ENCODE measurements at regions not wholly inside any gene's neighbourhood (a gene's known extent, or its start where the extent isn't known, plus 50 kb on each side); places are given as distances from the start of the nearest gene placed in this dataset.

- Histone ChIP-seq H4K20me1 (ENCODE audit: insufficient read depth, low read length) (no peaks in the 10 kb centered on the region), H3K4me3 (ENCODE audit: insufficient read depth, low read depth, low read length) (no peak overlapping the region), H3K27ac (ENCODE audit: insufficient read depth, low read length) (no peak overlapping the region), H3K4ac (ENCODE audit: low read depth, low read length) (no peak overlapping the region; the same call in 1 of the 2 replicates), H3K4me2 (ENCODE audit: low read depth, low read length) (no peak overlapping the region), H4K5ac (ENCODE audit: low read depth, low read length) (no peak overlapping the region), H2BK15ac (ENCODE audit: low read depth, low read length) (no peak overlapping the region), H2AFZ (replicated peaks; ENCODE audit: low read length, poor library complexity) (no peak overlapping the region), H2AK5ac (ENCODE audit: low read depth, low read length) (no peak overlapping the region), H2BK5ac (ENCODE audit: low read depth, low read length, poor library complexity, severe bottlenecking) (no peak overlapping the region), H2BK120ac (ENCODE audit: low read depth, low read length) (peak overlapping the region; percentile 40; the same call in 1 of the 2 replicates), H3K27me3 (ENCODE audit: control insufficient read depth, insufficient read depth, low read length) (no peaks in the 10 kb centered on the region), H3K14ac (replicated peaks; ENCODE audit: low read depth, low read length) (peak overlapping the region; percentile 35; the same call in 1 of the 2 replicates), H4K8ac (ENCODE audit: low read depth in 2 of 2, low read length in 2 of 2) (no peak overlapping the region), H3K18ac (ENCODE audit: low read depth, low read length) (no peak overlapping the region), H3K36me3 (ENCODE audit: control insufficient read depth, insufficient read depth, low read length) (no peaks in the 10 kb centered on the region), H2BK20ac (ENCODE audit: low read depth, low read length) (0 out of 2 replicates have a peak overlapping the region, but pooled peaks have one; percentile 23), H3K9ac (ENCODE audit: low read depth, low read length) (no peak overlapping the region), H3K56ac (ENCODE audit: extremely low read depth, insufficient read depth, low read length) (no peak overlapping the region), H3K4me1 (ENCODE audit: control insufficient read depth, insufficient read depth, low read length) (no peaks in the 10 kb centered on the region), H3K79me1 (ENCODE audit: low read depth in 1 of 2, low read length in 2 of 2) (no peaks in the 10 kb centered on the region), H3K23ac (ENCODE audit: low read depth, low read length) (no peak overlapping the region), H2AK9ac (replicated peaks; ENCODE audit: low read depth, low read length, poor library complexity) (no peak overlapping the region), H3K9me1 (ENCODE audit: insufficient read depth, low read length) (no peaks in the 10 kb centered on the region; the same call in 1 of the 2 replicates), H3K9me3 (ENCODE audit: control insufficient read depth, insufficient read depth, low read length) (no peaks in the 10 kb centered on the region), H4K91ac (ENCODE audit: insufficient read depth, low read depth, low read length) (no peak overlapping the region)
- no peak for TF ChIP-seq RCOR1 (IDR thresholded peaks at IDR 0.05; ENCODE audit: insufficient replicate concordance, low read length)
- TF ChIP-seq ELK1 (IDR thresholded peaks at IDR 0.05; ENCODE audit: borderline replicate concordance, low read depth, low read length) = no peak
- TF ChIP-seq NFE2L2 (IDR thresholded peaks at IDR 0.05; ENCODE audit: low read depth, low read length) = peak; percentile 86
- no peak for TF ChIP-seq MAZ (IDR thresholded peaks at IDR 0.05; ENCODE audit: borderline replicate concordance, low read depth, low read length)
- no peak for TF ChIP-seq CEBPB (IDR thresholded peaks at IDR 0.05; ENCODE audit: low read depth, low read length)
- CTCF ChIA-PET = no interaction called here
- dilution Hi-C loops (cut with HindIII; ENCODE audit: low sequenced_read_pairs, unreplicated experiment) = no loop called here
- in situ Hi-C loops (cut with MboI; ENCODE audit: low sequenced_read_pairs) = no loop called here
- no peak for DNase-seq
- ATAC-seq (ENCODE audit: low read depth) = no peak
- no CpG with 5 or more reads among the region's 4 CpGs for WGBS, 2 experiments (ENCODE audit: extremely low coverage in 2 of 2, insufficient read length in 1 of 2)
- intact Hi-C loops (cut with micrococcal nuclease) = no loop called here
- POLR2A ChIA-PET (ENCODE audit: unreplicated experiment) = no interaction called here
- BruUV-seq (replicated peaks) = no TSS peak
These were observed 147.0 kb upstream of the PTPRK start for GRCh38 chr6:128667339-128667858.
